GM12872 (cell line): ENCODE measurements at regions not wholly inside any gene's neighbourhood (a gene's known extent, or its start where the extent isn't known, plus 50 kb on each side); places are given as distances from the start of the nearest gene placed in this dataset.

Source experiments
- CTCF ChIP-seq: IDR thresholded peaks from 3 replicates; pipeline ENCODE4 v1.5.1; 2011; ENCODE audit warnings: low read depth, mild to moderate bottlenecking, low read length, moderate library complexity; ENCODE audit not compliant: insufficient read depth

GRCh38 chr11:86176165-86176884 is 68.2 kb upstream of the EED start:
- no peak for TF ChIP-seq CTCF

- no peak for TF ChIP-seq CTCF
Observed at GRCh38 chr11:86175626-86176025, 68.9 kb upstream of the EED start.

- no peak for TF ChIP-seq CTCF
Observed at GRCh38 chr11:86175191-86175590, 69.4 kb upstream of the EED start.

GRCh38 chr11:86174101-86175046 is 70.2 kb upstream of the EED start:
- no peak for TF ChIP-seq CTCF

GRCh38 chr11:86172894-86173293 is 71.7 kb upstream of the EED start:
- no peak for TF ChIP-seq CTCF

GRCh38 chr11:86171627-86172026 is 72.9 kb upstream of the EED start:
- no peak for TF ChIP-seq CTCF

GRCh38 chr11:86167499-86168164 is 76.9 kb upstream of the EED start:
- no peak for TF ChIP-seq CTCF
